Activated CD4-positive, alpha-beta memory T cell treated with anti-CD3 and anti-CD28 coated beads for 36 hours (primary cell): ENCODE measurements at regions not wholly inside any gene's neighbourhood (a gene's known extent, or its start where the extent isn't known, plus 50 kb on each side); places are given as distances from the start of the nearest gene placed in this dataset.
A peak's percentile ranks its signal among the peaks of the same experiment; 100 is the strongest.
"Not testable (repeated sequence)": the region's sequence is repeated elsewhere in the genome, so short reads cannot be mapped to it uniquely, and the experiment has no call there.

Source experiments
- CTCF ChIA-PET: fragments of 350-600 bp; sonication (Branson Sonifier 250); formaldehyde crosslinking; loops from one replicate; lab custom pipeline; 2021; ENCODE audit warnings: antibody characterized with exemption, inconsistent platforms; lab: Charles Lee
- POLR2A ChIA-PET: fragments of 350-600 bp; sonication (Branson Sonifier 250); formaldehyde crosslinking; loops from one replicate; lab custom pipeline; 2021; ENCODE audit warnings: antibody characterized with exemption; lab: Charles Lee
- DNase-seq: peaks from one replicate; pipeline ENCODE4 v3.0.0-alpha.2; 2020
- H3K27ac Mint-ChIP-seq: one replicate; pipeline ENCODE4 v1.8.0; 2021; ENCODE audit warnings: mixed read lengths
- H3K27me3 Mint-ChIP-seq: one replicate; pipeline ENCODE4 v1.8.0; 2021; ENCODE audit warnings: mixed read lengths
- H3K36me3 Mint-ChIP-seq: one replicate; pipeline ENCODE4 v1.8.0; 2021; ENCODE audit warnings: mixed read lengths
- H3K4me1 Mint-ChIP-seq: one replicate; pipeline ENCODE4 v1.8.0; 2021; ENCODE audit warnings: low read depth, mixed read lengths
- H3K4me3 Mint-ChIP-seq: one replicate; pipeline ENCODE4 v1.8.0; 2021; ENCODE audit warnings: mild to moderate bottlenecking, mixed read lengths
- H3K9me3 Mint-ChIP-seq: one replicate; pipeline ENCODE4 v1.8.0; 2021; ENCODE audit warnings: mixed read lengths
- intact Hi-C: fragments of 100-400 bp; cut with micrococcal nuclease; formaldehyde crosslinking; loops from one replicate; pipeline ENCODE4 v1.15.1; 2023

GRCh38 chr13:39929583-39929982 lies 274.1 kb downstream of the COG6 start:
- Mint-ChIP-seq H3K4me1 (peaks cover 13% of the 10 kb centered on the region), H3K27ac (no peak overlapping the region), H3K36me3 (peaks cover 4% of the 10 kb centered on the region), H3K9me3 (peaks cover 15% of the 10 kb centered on the region), H3K27me3 (no peaks in the 10 kb centered on the region), H3K4me3 (no peak overlapping the region)
- ChIA-PET CTCF (no interaction called here), POLR2A (no interaction called here)
- intact Hi-C loops: no loop called here
- DNase-seq: no peak

GRCh38 chr13:39930060-39930459 lies 274.6 kb downstream of the COG6 start:
- no peaks in the 10 kb centered on the region for H3K27me3 Mint-ChIP-seq
- H3K4me3 Mint-ChIP-seq: no peak overlapping the region
- DNase-seq: no peak
- H3K9me3 Mint-ChIP-seq: peaks cover 11% of the 10 kb centered on the region
- peaks cover 14% of the 10 kb centered on the region for H3K4me1 Mint-ChIP-seq
- intact Hi-C loops: no loop called here
- no peak overlapping the region for H3K27ac Mint-ChIP-seq
- peaks cover 4% of the 10 kb centered on the region for H3K36me3 Mint-ChIP-seq
- ChIA-PET CTCF (no interaction called here), POLR2A (no interaction called here)

GRCh38 chr13:39930544-39931444 lies 275.3 kb downstream of the COG6 start:
- CTCF ChIA-PET: no interaction called here
- no peak overlapping the region for H3K4me3 Mint-ChIP-seq
- H3K36me3 Mint-ChIP-seq: no peaks in the 10 kb centered on the region
- peaks cover 17% of the 10 kb centered on the region for H3K4me1 Mint-ChIP-seq
- H3K27ac Mint-ChIP-seq: no peak overlapping the region
- peaks cover 3% of the 10 kb centered on the region for H3K9me3 Mint-ChIP-seq
- no peaks in the 10 kb centered on the region for H3K27me3 Mint-ChIP-seq
- DNase-seq: no peak
- intact Hi-C loops: no loop called here
- POLR2A ChIA-PET: no interaction called here

- no peaks in the 10 kb centered on the region for H3K27me3 Mint-ChIP-seq
- intact Hi-C loops: no loop called here
- no peak overlapping the region for H3K27ac Mint-ChIP-seq
- CTCF ChIA-PET: no interaction called here
- peaks cover 17% of the 10 kb centered on the region for H3K4me1 Mint-ChIP-seq
- H3K4me3 Mint-ChIP-seq: no peak overlapping the region
- POLR2A ChIA-PET: no interaction called here
- no peaks in the 10 kb centered on the region for H3K9me3 Mint-ChIP-seq
- no peak for DNase-seq
- H3K36me3 Mint-ChIP-seq: no peaks in the 10 kb centered on the region
These were observed 276.0 kb downstream of the COG6 start for GRCh38 chr13:39931505-39931904.

- H3K36me3 Mint-ChIP-seq, H3K4me3 Mint-ChIP-seq, intact Hi-C loops, DNase-seq, H3K27ac Mint-ChIP-seq, POLR2A ChIA-PET, H3K27me3 Mint-ChIP-seq, CTCF ChIA-PET, H3K9me3 Mint-ChIP-seq: not testable (repeated sequence)
- H3K4me1 Mint-ChIP-seq: peaks cover 23% of the 10 kb centered on the region
These were observed 277.1 kb downstream of the COG6 start for GRCh38 chr13:39932514-39932913.

GRCh38 chr13:39935155-39935554 lies 279.7 kb downstream of the COG6 start:
- no peak overlapping the region for H3K27ac Mint-ChIP-seq
- H3K9me3 Mint-ChIP-seq: no peaks in the 10 kb centered on the region
- H3K4me3 Mint-ChIP-seq: no peak overlapping the region
- no peaks in the 10 kb centered on the region for H3K36me3 Mint-ChIP-seq
- H3K27me3 Mint-ChIP-seq: no peaks in the 10 kb centered on the region
- DNase-seq: no peak
- POLR2A ChIA-PET: no interaction called here
- CTCF ChIA-PET: no interaction called here
- intact Hi-C loops: loop anchor here (2.0 kb wide), 2 partner anchors 92 to 158 kb away; no protein-coding TSS in a partner anchor
- peaks cover 17% of the 10 kb centered on the region for H3K4me1 Mint-ChIP-seq

DNA sequence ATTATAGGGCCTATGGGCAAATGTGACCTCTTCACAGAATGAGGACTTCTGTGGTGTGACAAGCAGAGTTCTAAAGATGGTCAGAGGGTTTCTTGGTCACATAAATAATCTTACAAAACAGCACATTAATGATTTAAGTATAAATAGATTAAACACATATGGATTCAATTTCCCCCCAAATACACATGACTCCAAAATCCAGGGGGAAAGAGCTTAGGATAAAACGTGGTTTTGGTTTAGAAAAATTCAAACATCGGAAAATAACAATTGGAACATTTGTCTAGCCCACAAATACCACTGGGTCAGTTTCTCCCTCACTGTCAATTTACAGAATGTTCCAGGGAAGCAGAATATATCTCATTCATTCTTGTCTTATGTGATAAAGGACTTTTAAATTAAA lies 283.1 kb downstream of the COG6 start:
- Mint-ChIP-seq H3K27ac (no peak overlapping the region), H3K27me3 (no peaks in the 10 kb centered on the region), H3K36me3 (no peaks in the 10 kb centered on the region), H3K4me1 (peaks cover 16% of the 10 kb centered on the region), H3K9me3 (no peaks in the 10 kb centered on the region), H3K4me3 (no peak overlapping the region)
- ChIA-PET POLR2A (no interaction called here), CTCF (interaction anchor here (1.1 to 1.4 kb wide), 2 partner anchors 246 to 746 kb away, joined by 3 to 4 read pairs; no protein-coding TSS in a partner anchor)
- DNase-seq: no peak
- intact Hi-C loops: no loop called here

- intact Hi-C loops: no loop called here
- peaks cover 11% of the 10 kb centered on the region for H3K4me1 Mint-ChIP-seq
- H3K36me3 Mint-ChIP-seq: no peaks in the 10 kb centered on the region
- POLR2A ChIA-PET: no interaction called here
- H3K9me3 Mint-ChIP-seq: no peaks in the 10 kb centered on the region
- no peaks in the 10 kb centered on the region for H3K27me3 Mint-ChIP-seq
- H3K27ac Mint-ChIP-seq: no peak overlapping the region
- no peak overlapping the region for H3K4me3 Mint-ChIP-seq
- no peak for DNase-seq
- CTCF ChIA-PET: interaction anchor here (2.2 to 3.2 kb wide), 7 partner anchors 10 to 742 kb away, joined by 11 to 32 read pairs (median 19); no protein-coding TSS in a partner anchor
These were observed 285.8 kb downstream of the COG6 start for GRCh38 chr13:39941236-39941635.

DNA sequence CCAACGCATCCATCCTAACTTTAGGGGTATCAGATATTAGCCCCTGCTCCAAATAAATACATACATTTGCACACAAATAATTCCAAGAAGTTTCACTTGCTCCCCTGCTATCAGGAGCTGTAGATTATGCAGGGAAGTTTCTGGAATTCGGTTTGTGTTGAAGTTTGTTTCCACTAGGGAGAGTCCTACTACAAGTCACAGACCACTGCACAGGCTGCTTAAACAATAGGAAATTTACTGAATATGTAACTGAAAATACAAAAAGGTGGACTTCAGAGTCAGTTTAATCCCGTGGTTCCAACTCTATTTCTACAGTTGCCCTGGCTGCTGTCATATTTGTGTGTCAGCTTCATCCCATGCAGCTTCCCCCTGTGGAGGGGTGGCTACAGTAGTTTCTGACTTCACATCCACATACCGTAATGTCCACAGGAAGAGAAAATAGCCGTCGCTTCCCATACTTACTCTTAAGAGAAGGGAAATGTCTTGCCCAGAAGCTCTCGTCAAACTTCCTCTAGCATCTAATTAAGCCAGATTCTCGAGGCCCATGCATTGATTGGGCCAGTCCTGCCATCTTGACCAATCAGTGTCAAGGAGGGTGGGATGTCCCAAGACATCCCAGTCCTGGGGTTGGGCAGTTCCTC lies 286.6 kb downstream of the COG6 start:
- DNase-seq: no peak
- H3K27ac Mint-ChIP-seq: no peak overlapping the region
- ChIA-PET CTCF (interaction anchor here (0.7 to 3.2 kb wide), 53 partner anchors 10 to 836 kb away, joined by 3 to 32 read pairs (median 4); no protein-coding TSS in a partner anchor), POLR2A (no interaction called here)
- no peaks in the 10 kb centered on the region for H3K9me3 Mint-ChIP-seq
- H3K4me1 Mint-ChIP-seq: peaks cover 9% of the 10 kb centered on the region
- intact Hi-C loops: loop anchor here (2.0 kb wide), 3 partner anchors 165 to 741 kb away; no protein-coding TSS in a partner anchor
- H3K4me3 Mint-ChIP-seq: no peak overlapping the region
- no peaks in the 10 kb centered on the region for H3K27me3 Mint-ChIP-seq
- H3K36me3 Mint-ChIP-seq: no peaks in the 10 kb centered on the region

GRCh38 chr13:39942552-39943273 lies 287.3 kb downstream of the COG6 start:
- H3K9me3 Mint-ChIP-seq: no peaks in the 10 kb centered on the region
- H3K27ac Mint-ChIP-seq: peak overlapping the region; percentile 9
- H3K27me3 Mint-ChIP-seq: no peaks in the 10 kb centered on the region
- POLR2A ChIA-PET: interaction anchor here (0.7 kb wide), 1 partner anchor 740 kb away, joined by 3 read pairs; no protein-coding TSS in a partner anchor
- intact Hi-C loops: loop anchor here (2.0 kb wide), 3 partner anchors 166 to 740 kb away; no protein-coding TSS in a partner anchor
- peaks cover 6% of the 10 kb centered on the region for H3K4me1 Mint-ChIP-seq
- peak; percentile 78 for DNase-seq
- no peak overlapping the region for H3K4me3 Mint-ChIP-seq
- H3K36me3 Mint-ChIP-seq: no peaks in the 10 kb centered on the region
- CTCF ChIA-PET: interaction anchor here (0.6 to 3.2 kb wide), 62 partner anchors 9 to 884 kb away, joined by 3 to 32 read pairs (median 4); no protein-coding TSS in a partner anchor

DNA sequence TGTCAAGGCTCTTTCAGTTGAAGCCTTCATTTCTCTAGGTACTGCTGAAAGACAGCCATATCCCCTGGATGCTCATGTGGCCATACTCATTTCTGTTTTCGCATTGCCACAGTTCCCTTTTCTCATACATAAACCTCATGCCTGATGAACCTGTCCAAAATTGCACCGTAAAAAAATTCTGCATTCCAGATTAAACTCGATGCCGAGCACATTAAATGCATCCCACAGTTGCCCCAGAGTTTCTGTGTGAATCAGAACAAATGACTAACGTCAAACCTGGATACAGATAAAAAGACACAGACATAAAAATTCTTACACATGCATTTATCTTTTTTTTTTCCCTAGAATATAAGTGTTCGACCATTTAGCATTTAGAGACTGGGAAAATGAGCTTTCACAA lies 288.2 kb downstream of the COG6 start:
- intact Hi-C loops: loop anchor here (2.0 kb wide), 3 partner anchors 167 to 739 kb away; no protein-coding TSS in a partner anchor
- no peak for DNase-seq
- no peaks in the 10 kb centered on the region for H3K27me3 Mint-ChIP-seq
- H3K4me3 Mint-ChIP-seq: no peak overlapping the region
- no peak overlapping the region for H3K27ac Mint-ChIP-seq
- H3K9me3 Mint-ChIP-seq: no peaks in the 10 kb centered on the region
- peaks cover 6% of the 10 kb centered on the region for H3K4me1 Mint-ChIP-seq
- CTCF ChIA-PET: interaction anchor here (1.3 to 3.2 kb wide), 16 partner anchors 8 to 740 kb away, joined by 3 to 32 read pairs (median 8); no protein-coding TSS in a partner anchor
- POLR2A ChIA-PET: no interaction called here
- no peaks in the 10 kb centered on the region for H3K36me3 Mint-ChIP-seq
